ENCODE measurements at regions not wholly inside any gene's neighbourhood (a gene's known extent, or its start where the extent isn't known, plus 50 kb on each side); places are given as distances from the start of the nearest gene placed in this dataset.

- no peak for TF ChIP-seq ELF1 (CRISPR knock-in tag; IDR thresholded peaks at IDR 0.05)
- TF ChIP-seq POLR2AphosphoS2 (IDR thresholded peaks at IDR 0.05; ENCODE audit: low read depth, low read length), result no peak
- no peak for TF ChIP-seq CREB1 (IDR thresholded peaks at IDR 0.05)
- TF ChIP-seq CREB1 (CRISPR knock-in tag; IDR thresholded peaks at IDR 0.05), result no peak
- TF ChIP-seq MAZ (IDR thresholded peaks at IDR 0.05; ENCODE audit: borderline replicate concordance, low read depth, low read length), result no peak
- TF ChIP-seq MAZ (CRISPR knock-in tag; IDR thresholded peaks at IDR 0.05; ENCODE audit: low read depth), result no peak
- no peak for TF ChIP-seq REST (IDR thresholded peaks at IDR 0.05; ENCODE audit: borderline replicate concordance in 1 of 2, low read depth in 1 of 2, low read length in 2 of 2)
- no peak for TF ChIP-seq NFIC (IDR thresholded peaks at IDR 0.05; ENCODE audit: low read length)
- no peak for TF ChIP-seq FOXK1 (CRISPR knock-in tag; IDR thresholded peaks at IDR 0.05; ENCODE audit: borderline replicate concordance, low read depth)
- no peak for TF ChIP-seq ZBTB8A (CRISPR knock-in tag; IDR thresholded peaks at IDR 0.05; ENCODE audit: borderline replicate concordance, low read depth)
- no peak for TF ChIP-seq MED1 (CRISPR knock-in tag; IDR thresholded peaks at IDR 0.05)
- no peak for TF ChIP-seq SMC3 (IDR thresholded peaks at IDR 0.05; ENCODE audit: low read length)
These were observed 151.6 kb downstream of the ABCC12 start for GRCh38 chr16:48004141-48004695.
